ENCODE measurements at regions not wholly inside any gene's neighbourhood (a gene's known extent, or its start where the extent isn't known, plus 50 kb on each side); places are given as distances from the start of the nearest gene placed in this dataset.

- TF ChIP-seq CTCF (IDR thresholded peaks at IDR 0.05): no peak
- TF ChIP-seq POLR2A (IDR thresholded peaks at IDR 0.05): no peak
Measured at GRCh38 chr10:128325788-128326187, 199.6 kb upstream of the MKI67 start.
